Endothelial cell (in vitro differentiated cells): ENCODE measurements at regions not wholly inside any gene's neighbourhood (a gene's known extent, or its start where the extent isn't known, plus 50 kb on each side); places are given as distances from the start of the nearest gene placed in this dataset.

ENCODE experiments used
- DNase-seq: peaks from one replicate; pipeline ENCODE4 v3.0.0; 2021; ENCODE audit warnings: low spot score
- H3K27ac Mint-ChIP-seq: one replicate; pipeline ENCODE4 v1.8.0; 2021; ENCODE audit warnings: mixed read lengths, inconsistent platforms; ENCODE audit not compliant: unreplicated experiment
- H3K27me3 Mint-ChIP-seq: one replicate; pipeline ENCODE4 v1.8.0; 2021; ENCODE audit warnings: mild to moderate bottlenecking, moderate library complexity, mixed read lengths, inconsistent platforms; ENCODE audit not compliant: unreplicated experiment
- H3K36me3 Mint-ChIP-seq: one replicate; pipeline ENCODE4 v1.8.0; 2021; ENCODE audit warnings: mild to moderate bottlenecking, low read depth, mixed read lengths, inconsistent platforms; ENCODE audit not compliant: unreplicated experiment
- H3K4me1 Mint-ChIP-seq: one replicate; pipeline ENCODE4 v1.8.0; 2021; ENCODE audit warnings: mild to moderate bottlenecking, mixed read lengths, inconsistent platforms; ENCODE audit not compliant: unreplicated experiment
- H3K4me3 Mint-ChIP-seq: one replicate; pipeline ENCODE4 v1.8.0; 2021; ENCODE audit warnings: mild to moderate bottlenecking, mixed read lengths, inconsistent platforms; ENCODE audit not compliant: unreplicated experiment
- H3K9me3 Mint-ChIP-seq: one replicate; pipeline ENCODE4 v1.8.0; 2021; ENCODE audit warnings: mixed read lengths, inconsistent platforms; ENCODE audit not compliant: unreplicated experiment
- TF ChIP-seq, protein P1 (sequence below): fragments of 200-600 bp; sonication (generic); IDR thresholded peaks from one replicate; pipeline ENCODE4 v1.5.0; 2021; ENCODE audit warnings: antibody characterized with exemption; ENCODE audit not compliant: unreplicated experiment

- H3K27ac Mint-ChIP-seq = no peak overlapping the region
- no peaks in the 10 kb centered on the region for H3K9me3 Mint-ChIP-seq
- H3K36me3 Mint-ChIP-seq = no peaks in the 10 kb centered on the region
- no peak for DNase-seq
- no peaks in the 10 kb centered on the region for H3K27me3 Mint-ChIP-seq
- no peaks in the 10 kb centered on the region for H3K4me1 Mint-ChIP-seq
- H3K4me3 Mint-ChIP-seq = no peak overlapping the region
- TF ChIP-seq, protein P1, sequence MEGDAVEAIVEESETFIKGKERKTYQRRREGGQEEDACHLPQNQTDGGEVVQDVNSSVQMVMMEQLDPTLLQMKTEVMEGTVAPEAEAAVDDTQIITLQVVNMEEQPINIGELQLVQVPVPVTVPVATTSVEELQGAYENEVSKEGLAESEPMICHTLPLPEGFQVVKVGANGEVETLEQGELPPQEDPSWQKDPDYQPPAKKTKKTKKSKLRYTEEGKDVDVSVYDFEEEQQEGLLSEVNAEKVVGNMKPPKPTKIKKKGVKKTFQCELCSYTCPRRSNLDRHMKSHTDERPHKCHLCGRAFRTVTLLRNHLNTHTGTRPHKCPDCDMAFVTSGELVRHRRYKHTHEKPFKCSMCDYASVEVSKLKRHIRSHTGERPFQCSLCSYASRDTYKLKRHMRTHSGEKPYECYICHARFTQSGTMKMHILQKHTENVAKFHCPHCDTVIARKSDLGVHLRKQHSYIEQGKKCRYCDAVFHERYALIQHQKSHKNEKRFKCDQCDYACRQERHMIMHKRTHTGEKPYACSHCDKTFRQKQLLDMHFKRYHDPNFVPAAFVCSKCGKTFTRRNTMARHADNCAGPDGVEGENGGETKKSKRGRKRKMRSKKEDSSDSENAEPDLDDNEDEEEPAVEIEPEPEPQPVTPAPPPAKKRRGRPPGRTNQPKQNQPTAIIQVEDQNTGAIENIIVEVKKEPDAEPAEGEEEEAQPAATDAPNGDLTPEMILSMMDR = no peak
Measured at GRCh38 chr6:80402266-80402665, 295.8 kb downstream of the BCKDHB start.
